ENCODE measurements at regions not wholly inside any gene's neighbourhood (a gene's known extent, or its start where the extent isn't known, plus 50 kb on each side); places are given as distances from the start of the nearest gene placed in this dataset.
"Not testable (repeated sequence)": the region's sequence is repeated elsewhere in the genome, so short reads cannot be mapped to it uniquely, and the experiment has no call there.

DNA sequence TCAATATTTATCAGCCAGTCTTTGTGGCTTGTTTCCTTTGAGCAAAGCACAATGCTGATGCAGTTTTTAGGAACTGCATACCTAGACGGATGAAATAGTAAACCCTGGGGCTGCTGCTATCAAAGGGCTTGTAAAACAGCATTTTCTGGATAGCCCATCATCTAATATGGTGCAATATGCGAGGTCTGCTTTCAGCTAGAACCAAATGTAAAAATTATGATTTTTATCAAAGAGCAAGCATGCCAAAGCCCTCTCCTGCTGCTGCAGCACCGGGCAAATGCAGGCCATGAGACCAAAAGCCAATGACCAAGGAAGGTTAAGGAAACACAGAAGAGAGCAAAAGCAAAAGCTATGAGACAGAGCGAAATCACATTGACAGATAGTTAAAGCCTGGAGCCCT lies 1000.4 kb downstream of the MAT2B start:
- Histone ChIP-seq H3K9me3 (ENCODE audit: control insufficient read depth, low read depth, low read length) (no peaks in the 10 kb centered on the region), H3K4me3 (ENCODE audit: low read length) (no peak overlapping the region), H3K27ac (ENCODE audit: low read length) (no peak overlapping the region), H3K27me3 (ENCODE audit: control insufficient read depth, insufficient read depth, low read length) (no peaks in the 10 kb centered on the region), H3K36me3 (ENCODE audit: control insufficient read depth, insufficient read depth, low read length) (no peaks in the 10 kb centered on the region), H3K4me1 (ENCODE audit: control insufficient read depth, insufficient read depth, low read length) (no peaks in the 10 kb centered on the region)
- no peak for DNase-seq
- 100% methylated on average over 1 of the region's 4 CpGs for WGBS (ENCODE audit: insufficient coverage, low lambda C conversion rate)

GRCh38 chr5:164518067-164518740 lies 1012.8 kb downstream of the MAT2B start:
- Histone ChIP-seq H3K27ac (ENCODE audit: low read length) (no peak overlapping the region), H3K4me3 (ENCODE audit: low read length) (no peak overlapping the region), H3K9me3 (ENCODE audit: control insufficient read depth, low read depth, low read length) (no peaks in the 10 kb centered on the region), H3K4me1 (ENCODE audit: control insufficient read depth, insufficient read depth, low read length) (no peaks in the 10 kb centered on the region), H3K27me3 (ENCODE audit: control insufficient read depth, insufficient read depth, low read length) (no peaks in the 10 kb centered on the region), H3K36me3 (ENCODE audit: control insufficient read depth, insufficient read depth, low read length) (no peaks in the 10 kb centered on the region)
- no CpG with 5 or more reads among the region's 1 CpG for WGBS (ENCODE audit: insufficient coverage, low lambda C conversion rate)
- DNase-seq, result no peak

DNA sequence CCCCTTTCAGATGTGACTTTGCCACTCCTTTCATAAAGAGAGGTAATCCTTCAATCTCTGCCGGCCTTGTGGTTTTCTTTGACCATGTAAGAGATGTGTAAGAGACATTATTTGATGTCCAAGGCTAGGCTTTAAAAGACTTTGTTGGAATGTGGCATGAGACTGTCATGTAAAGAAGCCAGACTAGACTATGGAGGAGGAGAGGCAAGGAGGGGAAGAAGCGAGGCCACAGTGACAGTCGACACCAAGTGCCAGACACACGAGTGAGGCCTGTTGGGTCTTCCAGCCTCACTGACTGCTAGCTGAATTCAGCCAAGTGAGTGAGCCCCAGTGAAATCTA lies 1013.3 kb downstream of the MAT2B start:
- no peaks in the 10 kb centered on the region for H3K36me3 ChIP-seq (ENCODE audit: control insufficient read depth, insufficient read depth, low read length)
- DNase-seq, result no peak
- H3K4me1 ChIP-seq (ENCODE audit: control insufficient read depth, insufficient read depth, low read length), result no peaks in the 10 kb centered on the region
- 83% methylated on average over 1 of the region's 4 CpGs for WGBS (ENCODE audit: insufficient coverage, low lambda C conversion rate)
- H3K27me3 ChIP-seq (ENCODE audit: control insufficient read depth, insufficient read depth, low read length), result no peaks in the 10 kb centered on the region
- H3K4me3 ChIP-seq (ENCODE audit: low read length), result no peak overlapping the region
- no peak overlapping the region for H3K27ac ChIP-seq (ENCODE audit: low read length)
- no peaks in the 10 kb centered on the region for H3K9me3 ChIP-seq (ENCODE audit: control insufficient read depth, low read depth, low read length)

DNA sequence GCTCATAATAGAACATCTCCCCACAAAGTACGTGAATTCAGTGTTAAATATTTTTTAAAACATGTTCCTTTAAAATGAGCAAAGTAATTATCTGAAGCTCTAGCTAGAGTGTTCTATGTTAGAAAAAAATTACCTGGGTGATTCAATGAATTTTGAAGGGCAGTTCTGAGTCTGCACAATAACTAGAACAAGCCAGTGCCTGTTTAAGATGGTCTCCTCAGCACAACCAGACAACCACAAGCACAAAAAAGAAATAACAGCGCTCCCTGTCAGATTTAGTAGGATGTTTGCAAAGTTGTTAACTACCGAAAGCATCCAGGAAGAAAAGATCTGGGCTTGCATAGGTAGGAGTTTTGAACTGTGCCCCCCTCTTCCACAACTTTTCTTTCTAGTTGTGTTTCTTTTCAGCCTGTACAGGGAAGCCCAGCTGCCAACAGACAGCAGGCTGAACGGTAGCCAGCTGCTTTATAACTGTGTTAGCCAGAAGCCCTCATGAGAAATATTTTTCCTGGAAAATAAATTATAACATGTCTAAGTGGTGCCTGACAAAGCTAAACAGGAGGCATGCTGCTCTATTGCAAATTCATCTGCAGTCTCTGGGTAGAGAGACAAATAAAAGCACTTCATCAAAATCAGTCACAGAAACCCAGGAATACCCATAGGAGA lies 1026.9 kb downstream of the MAT2B start:
- H3K4me3 ChIP-seq (ENCODE audit: low read length), result no peak overlapping the region
- H3K36me3 ChIP-seq (ENCODE audit: control insufficient read depth, insufficient read depth, low read length), result no peaks in the 10 kb centered on the region
- DNase-seq, result no peak
- H3K9me3 ChIP-seq (ENCODE audit: control insufficient read depth, low read depth, low read length), result no peaks in the 10 kb centered on the region
- no peak overlapping the region for H3K27ac ChIP-seq (ENCODE audit: low read length)
- no CpG with 5 or more reads among the region's 4 CpGs for WGBS (ENCODE audit: insufficient coverage, low lambda C conversion rate)
- H3K27me3 ChIP-seq (ENCODE audit: control insufficient read depth, insufficient read depth, low read length), result no peaks in the 10 kb centered on the region
- H3K4me1 ChIP-seq (ENCODE audit: control insufficient read depth, insufficient read depth, low read length), result no peaks in the 10 kb centered on the region

DNA sequence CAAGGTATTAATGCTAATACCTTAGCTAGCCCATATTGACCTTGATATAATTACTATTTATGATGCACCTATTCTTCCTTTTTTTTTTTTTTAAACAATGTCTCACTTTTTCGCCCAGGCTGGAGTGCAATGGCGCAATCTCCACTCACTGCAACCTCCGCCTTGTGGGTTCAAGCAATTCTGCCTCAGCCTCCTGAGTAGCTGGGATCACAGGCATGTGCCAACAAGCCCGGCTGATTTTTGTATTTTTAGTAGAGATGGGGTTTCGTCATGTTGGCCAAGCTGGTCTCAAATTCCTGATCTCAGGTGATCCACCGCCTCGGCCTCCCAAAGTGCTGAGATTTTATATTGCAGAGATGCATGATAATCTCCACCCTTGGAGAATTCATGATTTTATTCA lies 1028.0 kb downstream of the MAT2B start:
- not testable (repeated sequence) for H3K4me1 ChIP-seq (ENCODE audit: control insufficient read depth, insufficient read depth, low read length); H3K27me3 ChIP-seq (ENCODE audit: control insufficient read depth, insufficient read depth, low read length); DNase-seq; H3K4me3 ChIP-seq (ENCODE audit: low read length); H3K27ac ChIP-seq (ENCODE audit: low read length); H3K36me3 ChIP-seq (ENCODE audit: control insufficient read depth, insufficient read depth, low read length); H3K9me3 ChIP-seq (ENCODE audit: control insufficient read depth, low read depth, low read length)
- no CpG with 5 or more reads among the region's 7 CpGs for WGBS (ENCODE audit: insufficient coverage, low lambda C conversion rate)

GRCh38 chr5:164540174-164540573 lies 1034.8 kb downstream of the MAT2B start:
- Histone ChIP-seq H3K4me3 (ENCODE audit: low read length) (no peak overlapping the region), H3K27me3 (ENCODE audit: control insufficient read depth, insufficient read depth, low read length) (no peaks in the 10 kb centered on the region), H3K36me3 (ENCODE audit: control insufficient read depth, insufficient read depth, low read length) (no peaks in the 10 kb centered on the region), H3K9me3 (ENCODE audit: control insufficient read depth, low read depth, low read length) (no peaks in the 10 kb centered on the region), H3K27ac (ENCODE audit: low read length) (no peak overlapping the region), H3K4me1 (ENCODE audit: control insufficient read depth, insufficient read depth, low read length) (no peaks in the 10 kb centered on the region)
- 100% methylated on average over 1 of the region's 2 CpGs for WGBS (ENCODE audit: insufficient coverage, low lambda C conversion rate)
- DNase-seq, result no peak

GRCh38 chr5:164545507-164545906 lies 1040.1 kb downstream of the MAT2B start:
- 93% methylated on average over 3 of the region's 6 CpGs for WGBS (ENCODE audit: insufficient coverage, low lambda C conversion rate)
- DNase-seq, result no peak
- no peak overlapping the region for H3K4me3 ChIP-seq (ENCODE audit: low read length)

DNA sequence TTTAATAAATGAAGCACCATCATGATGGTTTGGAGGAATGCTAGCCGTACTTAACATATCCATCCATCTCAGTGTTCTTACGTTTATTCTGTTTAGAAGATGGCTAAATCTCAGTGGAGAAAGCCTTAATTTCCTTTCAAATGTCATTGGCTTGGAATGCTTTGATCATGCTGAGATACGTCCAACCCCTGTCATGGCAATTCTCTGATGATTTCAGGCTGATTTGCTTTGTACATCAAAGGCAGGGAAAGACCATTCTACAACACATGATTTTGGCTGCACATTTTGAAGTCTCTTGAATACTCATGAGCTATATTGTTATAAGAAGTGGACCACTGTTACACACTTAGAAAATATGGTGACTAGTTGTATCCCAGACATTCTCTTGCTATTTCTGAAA lies 1048.4 kb downstream of the MAT2B start:
- no peak for DNase-seq
- no peak overlapping the region for H3K4me3 ChIP-seq (ENCODE audit: low read length)
- H3K9me3 ChIP-seq (ENCODE audit: control insufficient read depth, low read depth, low read length), result no peaks in the 10 kb centered on the region
- no peaks in the 10 kb centered on the region for H3K36me3 ChIP-seq (ENCODE audit: control insufficient read depth, insufficient read depth, low read length)
- no peaks in the 10 kb centered on the region for H3K4me1 ChIP-seq (ENCODE audit: control insufficient read depth, insufficient read depth, low read length)
- no peak overlapping the region for H3K27ac ChIP-seq (ENCODE audit: low read length)
- WGBS (ENCODE audit: insufficient coverage, low lambda C conversion rate), result 67% methylated on average over 1 of the region's 3 CpGs
- H3K27me3 ChIP-seq (ENCODE audit: control insufficient read depth, insufficient read depth, low read length), result no peaks in the 10 kb centered on the region

More at GRCh38 chr5:164545507-164545906, 1040.1 kb downstream of the MAT2B start:
- H3K27me3 ChIP-seq (ENCODE audit: control insufficient read depth, insufficient read depth, low read length), result no peaks in the 10 kb centered on the region
- H3K4me1 ChIP-seq (ENCODE audit: control insufficient read depth, insufficient read depth, low read length), result no peaks in the 10 kb centered on the region
- no peak overlapping the region for H3K27ac ChIP-seq (ENCODE audit: low read length)
- H3K36me3 ChIP-seq (ENCODE audit: control insufficient read depth, insufficient read depth, low read length), result no peaks in the 10 kb centered on the region
- H3K9me3 ChIP-seq (ENCODE audit: control insufficient read depth, low read depth, low read length), result no peaks in the 10 kb centered on the region

DNA sequence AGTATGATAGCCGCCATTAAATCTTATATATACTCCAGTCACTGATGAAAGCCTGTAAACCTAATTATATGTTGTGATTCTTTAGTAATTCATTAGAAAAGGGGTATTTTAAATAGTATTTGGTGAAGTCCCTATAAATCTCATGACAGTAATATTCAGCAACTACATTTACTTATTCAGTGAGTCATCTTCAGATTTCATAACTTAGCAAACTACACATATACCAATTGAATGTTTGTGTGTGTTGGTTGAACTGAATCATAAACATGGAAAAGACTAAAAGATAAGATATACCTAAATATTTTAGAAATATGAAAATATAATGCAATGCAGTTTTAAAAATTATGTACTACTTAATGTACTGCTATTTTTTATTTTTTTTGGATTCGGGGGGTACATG lies 1050.4 kb downstream of the MAT2B start:
- H3K9me3 ChIP-seq (ENCODE audit: control insufficient read depth, low read depth, low read length), result no peaks in the 10 kb centered on the region
- no peak overlapping the region for H3K27ac ChIP-seq (ENCODE audit: low read length)
- 100% methylated on average over 1 of the region's 2 CpGs for WGBS (ENCODE audit: insufficient coverage, low lambda C conversion rate)
- DNase-seq, result no peak
- H3K4me1 ChIP-seq (ENCODE audit: control insufficient read depth, insufficient read depth, low read length), result no peaks in the 10 kb centered on the region
- H3K36me3 ChIP-seq (ENCODE audit: control insufficient read depth, insufficient read depth, low read length), result no peaks in the 10 kb centered on the region
- no peak overlapping the region for H3K4me3 ChIP-seq (ENCODE audit: low read length)
- no peaks in the 10 kb centered on the region for H3K27me3 ChIP-seq (ENCODE audit: control insufficient read depth, insufficient read depth, low read length)

DNA sequence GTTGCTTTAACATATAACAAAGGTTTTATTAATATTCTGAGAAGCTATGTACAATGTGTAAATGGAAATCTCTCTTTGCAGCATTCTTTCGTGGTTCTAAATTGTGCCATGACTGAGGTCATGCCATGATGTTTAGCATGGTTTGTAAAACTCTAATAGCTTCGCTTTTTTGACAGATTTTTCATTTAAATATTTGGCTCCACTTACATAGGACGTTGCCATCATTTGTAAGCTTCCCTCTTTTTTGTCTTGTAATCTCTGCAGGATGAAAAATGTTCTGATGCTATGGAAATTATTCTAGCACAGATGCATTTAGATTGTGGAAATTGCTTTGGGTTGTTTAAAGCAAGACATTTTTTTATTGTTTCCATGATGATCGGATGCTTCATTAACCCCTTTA lies 1054.8 kb downstream of the MAT2B start:
- Histone ChIP-seq H3K4me3 (ENCODE audit: low read length) (no peak overlapping the region), H3K9me3 (ENCODE audit: control insufficient read depth, low read depth, low read length) (no peaks in the 10 kb centered on the region), H3K36me3 (ENCODE audit: control insufficient read depth, insufficient read depth, low read length) (no peaks in the 10 kb centered on the region), H3K4me1 (ENCODE audit: control insufficient read depth, insufficient read depth, low read length) (no peaks in the 10 kb centered on the region), H3K27me3 (ENCODE audit: control insufficient read depth, insufficient read depth, low read length) (no peaks in the 10 kb centered on the region), H3K27ac (ENCODE audit: low read length) (no peak overlapping the region)
- WGBS (ENCODE audit: insufficient coverage, low lambda C conversion rate), result 69% methylated on average over 2 of the region's 4 CpGs
- DNase-seq, result no peak
